ENCODE measurements at regions not wholly inside any gene's neighbourhood (a gene's known extent, or its start where the extent isn't known, plus 50 kb on each side); places are given as distances from the start of the nearest gene placed in this dataset.

DNA sequence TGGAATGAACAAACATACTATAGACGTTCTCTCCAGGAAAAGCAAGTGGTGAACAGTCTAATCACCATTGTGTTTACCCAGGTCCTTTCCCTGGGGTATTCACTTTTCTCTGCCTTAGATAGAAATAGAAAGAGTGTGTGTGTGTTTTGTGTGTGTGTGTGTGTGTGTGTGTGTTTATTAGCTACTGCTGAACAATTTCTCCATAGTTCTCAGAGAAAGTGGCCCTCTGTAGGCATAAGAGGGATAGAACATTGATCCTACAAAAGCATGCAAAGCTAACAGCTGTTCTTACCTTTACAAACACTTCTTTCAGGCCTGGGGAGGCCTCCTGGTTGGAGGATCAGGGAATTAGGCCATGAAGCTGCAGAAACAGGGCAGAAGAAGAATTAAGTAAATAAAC is 665.7 kb upstream of the TBX3 start:
- TF ChIP-seq, protein P1, sequence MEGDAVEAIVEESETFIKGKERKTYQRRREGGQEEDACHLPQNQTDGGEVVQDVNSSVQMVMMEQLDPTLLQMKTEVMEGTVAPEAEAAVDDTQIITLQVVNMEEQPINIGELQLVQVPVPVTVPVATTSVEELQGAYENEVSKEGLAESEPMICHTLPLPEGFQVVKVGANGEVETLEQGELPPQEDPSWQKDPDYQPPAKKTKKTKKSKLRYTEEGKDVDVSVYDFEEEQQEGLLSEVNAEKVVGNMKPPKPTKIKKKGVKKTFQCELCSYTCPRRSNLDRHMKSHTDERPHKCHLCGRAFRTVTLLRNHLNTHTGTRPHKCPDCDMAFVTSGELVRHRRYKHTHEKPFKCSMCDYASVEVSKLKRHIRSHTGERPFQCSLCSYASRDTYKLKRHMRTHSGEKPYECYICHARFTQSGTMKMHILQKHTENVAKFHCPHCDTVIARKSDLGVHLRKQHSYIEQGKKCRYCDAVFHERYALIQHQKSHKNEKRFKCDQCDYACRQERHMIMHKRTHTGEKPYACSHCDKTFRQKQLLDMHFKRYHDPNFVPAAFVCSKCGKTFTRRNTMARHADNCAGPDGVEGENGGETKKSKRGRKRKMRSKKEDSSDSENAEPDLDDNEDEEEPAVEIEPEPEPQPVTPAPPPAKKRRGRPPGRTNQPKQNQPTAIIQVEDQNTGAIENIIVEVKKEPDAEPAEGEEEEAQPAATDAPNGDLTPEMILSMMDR (conservative IDR thresholded peaks at IDR 0.05 in 1 of 2, IDR thresholded peaks at IDR 0.05 in 1 of 2; ENCODE audit: low read depth in 1 of 2, low read length in 2 of 2): no peak
- no peak for TF ChIP-seq EZH2 (IDR thresholded peaks at IDR 0.05; ENCODE audit: low read length, missing control alignments)

Data from fibroblast of lung (primary cell).